Neural cell (in vitro differentiated cells): ENCODE measurements at regions not wholly inside any gene's neighbourhood (a gene's known extent, or its start where the extent isn't known, plus 50 kb on each side); places are given as distances from the start of the nearest gene placed in this dataset.

ENCODE experiments used
- CTCF ChIP-seq: fragments of 450-650 bp; IDR thresholded peaks from 2 replicates; pipeline ENCODE4 v1.5.1; 2014; ENCODE audit warnings: antibody characterized with exemption, mild to moderate bottlenecking, moderate library complexity; ENCODE audit not compliant: poor library complexity, severe bottlenecking
- EP300 ChIP-seq: fragments of 450-650 bp; conservative IDR thresholded peaks from 2 replicates; pipeline ENCODE4 v1.6.1; 2014; ENCODE audit warnings: antibody characterized with exemption, mild to moderate bottlenecking, moderate library complexity; ENCODE audit not compliant: poor library complexity, severe bottlenecking
- EZH2 ChIP-seq: fragments of 200-600, 300-800 bp; shearing (Covaris generic), sonication (generic); IDR thresholded peaks from 2 replicates; pipeline ENCODE4 v1.6.1; 2014; ENCODE audit warnings: antibody characterized with exemption, low read length, borderline replicate concordance, mild to moderate bottlenecking; ENCODE audit not compliant: insufficient read depth, poor library complexity, severe bottlenecking
- POLR2AphosphoS5 ChIP-seq: IDR thresholded peaks from 2 replicates; pipeline ENCODE4 v1.6.1; 2012
- RAD21 ChIP-seq: fragments of 450-650 bp; conservative IDR thresholded peaks from 2 replicates; pipeline ENCODE4 v1.6.1; 2014; ENCODE audit warnings: antibody characterized with exemption, mild to moderate bottlenecking, moderate library complexity
- REST ChIP-seq: IDR thresholded peaks from 2 replicates; pipeline ENCODE4 v1.6.1; 2012; ENCODE audit warnings: borderline replicate concordance

GRCh38 chr14:43411841-43412240, 1095.2 kb downstream of the FSCB start:
- TF ChIP-seq CTCF = no peak
- no peak for TF ChIP-seq POLR2AphosphoS5
- TF ChIP-seq RAD21 = no peak
- TF ChIP-seq EP300 = no peak
- TF ChIP-seq REST = no peak
- no peak for TF ChIP-seq EZH2
